ENCODE measurements at regions not wholly inside any gene's neighbourhood (a gene's known extent, or its start where the extent isn't known, plus 50 kb on each side); places are given as distances from the start of the nearest gene placed in this dataset.

DNA sequence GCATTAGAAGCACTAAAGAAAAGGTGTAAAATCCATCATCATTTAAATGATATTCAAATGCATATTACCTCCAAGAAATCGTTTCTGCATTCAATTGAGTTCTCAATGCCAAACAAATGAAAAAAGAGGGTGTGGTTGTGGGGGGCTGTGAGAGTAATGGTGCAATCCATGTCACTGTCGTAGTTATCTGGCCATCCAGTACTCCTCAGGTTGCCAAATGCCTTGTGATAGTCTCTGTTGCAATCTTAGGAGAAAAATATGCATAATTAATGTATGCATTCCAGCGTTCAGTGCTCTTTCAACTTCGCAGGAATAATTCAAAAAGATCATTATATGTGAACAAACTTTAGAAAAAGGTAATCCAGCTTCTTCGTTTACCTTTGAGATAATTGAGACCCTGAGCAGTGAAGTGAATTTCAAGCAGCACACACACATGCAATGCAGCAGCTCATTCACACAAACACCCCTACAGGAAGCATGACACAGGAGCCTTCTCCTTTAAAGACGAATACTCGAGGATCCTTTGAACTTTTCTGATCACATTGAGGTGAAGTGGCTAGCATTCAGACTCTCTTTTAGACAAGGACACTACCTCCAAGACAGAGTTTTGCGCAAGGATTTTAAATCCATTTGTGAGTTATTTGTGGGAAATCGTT lies 73.4 kb downstream of the OR13A1 start:
- TF ChIP-seq, protein P1, sequence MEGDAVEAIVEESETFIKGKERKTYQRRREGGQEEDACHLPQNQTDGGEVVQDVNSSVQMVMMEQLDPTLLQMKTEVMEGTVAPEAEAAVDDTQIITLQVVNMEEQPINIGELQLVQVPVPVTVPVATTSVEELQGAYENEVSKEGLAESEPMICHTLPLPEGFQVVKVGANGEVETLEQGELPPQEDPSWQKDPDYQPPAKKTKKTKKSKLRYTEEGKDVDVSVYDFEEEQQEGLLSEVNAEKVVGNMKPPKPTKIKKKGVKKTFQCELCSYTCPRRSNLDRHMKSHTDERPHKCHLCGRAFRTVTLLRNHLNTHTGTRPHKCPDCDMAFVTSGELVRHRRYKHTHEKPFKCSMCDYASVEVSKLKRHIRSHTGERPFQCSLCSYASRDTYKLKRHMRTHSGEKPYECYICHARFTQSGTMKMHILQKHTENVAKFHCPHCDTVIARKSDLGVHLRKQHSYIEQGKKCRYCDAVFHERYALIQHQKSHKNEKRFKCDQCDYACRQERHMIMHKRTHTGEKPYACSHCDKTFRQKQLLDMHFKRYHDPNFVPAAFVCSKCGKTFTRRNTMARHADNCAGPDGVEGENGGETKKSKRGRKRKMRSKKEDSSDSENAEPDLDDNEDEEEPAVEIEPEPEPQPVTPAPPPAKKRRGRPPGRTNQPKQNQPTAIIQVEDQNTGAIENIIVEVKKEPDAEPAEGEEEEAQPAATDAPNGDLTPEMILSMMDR (IDR thresholded peaks at IDR 0.05; ENCODE audit: insufficient read depth, low read length) = no peak
- TF ChIP-seq, protein P2, sequence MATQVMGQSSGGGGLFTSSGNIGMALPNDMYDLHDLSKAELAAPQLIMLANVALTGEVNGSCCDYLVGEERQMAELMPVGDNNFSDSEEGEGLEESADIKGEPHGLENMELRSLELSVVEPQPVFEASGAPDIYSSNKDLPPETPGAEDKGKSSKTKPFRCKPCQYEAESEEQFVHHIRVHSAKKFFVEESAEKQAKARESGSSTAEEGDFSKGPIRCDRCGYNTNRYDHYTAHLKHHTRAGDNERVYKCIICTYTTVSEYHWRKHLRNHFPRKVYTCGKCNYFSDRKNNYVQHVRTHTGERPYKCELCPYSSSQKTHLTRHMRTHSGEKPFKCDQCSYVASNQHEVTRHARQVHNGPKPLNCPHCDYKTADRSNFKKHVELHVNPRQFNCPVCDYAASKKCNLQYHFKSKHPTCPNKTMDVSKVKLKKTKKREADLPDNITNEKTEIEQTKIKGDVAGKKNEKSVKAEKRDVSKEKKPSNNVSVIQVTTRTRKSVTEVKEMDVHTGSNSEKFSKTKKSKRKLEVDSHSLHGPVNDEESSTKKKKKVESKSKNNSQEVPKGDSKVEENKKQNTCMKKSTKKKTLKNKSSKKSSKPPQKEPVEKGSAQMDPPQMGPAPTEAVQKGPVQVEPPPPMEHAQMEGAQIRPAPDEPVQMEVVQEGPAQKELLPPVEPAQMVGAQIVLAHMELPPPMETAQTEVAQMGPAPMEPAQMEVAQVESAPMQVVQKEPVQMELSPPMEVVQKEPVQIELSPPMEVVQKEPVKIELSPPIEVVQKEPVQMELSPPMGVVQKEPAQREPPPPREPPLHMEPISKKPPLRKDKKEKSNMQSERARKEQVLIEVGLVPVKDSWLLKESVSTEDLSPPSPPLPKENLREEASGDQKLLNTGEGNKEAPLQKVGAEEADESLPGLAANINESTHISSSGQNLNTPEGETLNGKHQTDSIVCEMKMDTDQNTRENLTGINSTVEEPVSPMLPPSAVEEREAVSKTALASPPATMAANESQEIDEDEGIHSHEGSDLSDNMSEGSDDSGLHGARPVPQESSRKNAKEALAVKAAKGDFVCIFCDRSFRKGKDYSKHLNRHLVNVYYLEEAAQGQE (IDR thresholded peaks at IDR 0.05; ENCODE audit: insufficient replicate concordance, low read depth) = no peak
- TF ChIP-seq POLR2AphosphoS5 (IDR thresholded peaks at IDR 0.05; ENCODE audit: low read depth) (no peak), SPI1 (IDR thresholded peaks at IDR 0.05; ENCODE audit: borderline replicate concordance, low read depth) (no peak), GABPA (IDR thresholded peaks at IDR 0.05; ENCODE audit: low read depth) (no peak)

All from HL-60 (cell line).